Neural cell (in vitro differentiated cells): ENCODE measurements at regions not wholly inside any gene's neighbourhood (a gene's known extent, or its start where the extent isn't known, plus 50 kb on each side); places are given as distances from the start of the nearest gene placed in this dataset.

Experiments used
- EP300 ChIP-seq: fragments of 450-650 bp; conservative IDR thresholded peaks from 2 replicates; pipeline ENCODE4 v1.6.1; 2014; ENCODE audit warnings: antibody characterized with exemption, mild to moderate bottlenecking, moderate library complexity; ENCODE audit not compliant: poor library complexity, severe bottlenecking
- REST ChIP-seq: IDR thresholded peaks from 2 replicates; pipeline ENCODE4 v1.6.1; 2012; ENCODE audit warnings: borderline replicate concordance
- TF ChIP-seq, protein P1 (sequence below): fragments of 450-650 bp; IDR thresholded peaks from 2 replicates; pipeline ENCODE4 v1.5.1; 2014; ENCODE audit warnings: antibody characterized with exemption, mild to moderate bottlenecking, moderate library complexity; ENCODE audit not compliant: poor library complexity, severe bottlenecking

GRCh38 chr5:130805036-130805435 lies 360.0 kb downstream of the HINT1 start:
- TF ChIP-seq, protein P1, sequence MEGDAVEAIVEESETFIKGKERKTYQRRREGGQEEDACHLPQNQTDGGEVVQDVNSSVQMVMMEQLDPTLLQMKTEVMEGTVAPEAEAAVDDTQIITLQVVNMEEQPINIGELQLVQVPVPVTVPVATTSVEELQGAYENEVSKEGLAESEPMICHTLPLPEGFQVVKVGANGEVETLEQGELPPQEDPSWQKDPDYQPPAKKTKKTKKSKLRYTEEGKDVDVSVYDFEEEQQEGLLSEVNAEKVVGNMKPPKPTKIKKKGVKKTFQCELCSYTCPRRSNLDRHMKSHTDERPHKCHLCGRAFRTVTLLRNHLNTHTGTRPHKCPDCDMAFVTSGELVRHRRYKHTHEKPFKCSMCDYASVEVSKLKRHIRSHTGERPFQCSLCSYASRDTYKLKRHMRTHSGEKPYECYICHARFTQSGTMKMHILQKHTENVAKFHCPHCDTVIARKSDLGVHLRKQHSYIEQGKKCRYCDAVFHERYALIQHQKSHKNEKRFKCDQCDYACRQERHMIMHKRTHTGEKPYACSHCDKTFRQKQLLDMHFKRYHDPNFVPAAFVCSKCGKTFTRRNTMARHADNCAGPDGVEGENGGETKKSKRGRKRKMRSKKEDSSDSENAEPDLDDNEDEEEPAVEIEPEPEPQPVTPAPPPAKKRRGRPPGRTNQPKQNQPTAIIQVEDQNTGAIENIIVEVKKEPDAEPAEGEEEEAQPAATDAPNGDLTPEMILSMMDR: no peak
- TF ChIP-seq EP300 (no peak), REST (no peak)
